H9 (cell line): ENCODE measurements at regions not wholly inside any gene's neighbourhood (a gene's known extent, or its start where the extent isn't known, plus 50 kb on each side); places are given as distances from the start of the nearest gene placed in this dataset.

Experiments used
- DNase-seq: peaks from one replicate; pipeline ENCODE4 v3.0.0-alpha.2; 2017
- H2AFZ ChIP-seq: one replicate; pipeline ENCODE4 v1.6.1; 2013; ENCODE audit warnings: mild to moderate bottlenecking, low read length, control low read depth, moderate library complexity
- H2AK5ac ChIP-seq: 2 replicates; pipeline ENCODE4 v1.6.1; 2013; ENCODE audit warnings: low read length, control low read depth, mixed read lengths; ENCODE audit not compliant: insufficient read length
- H2BK120ac ChIP-seq: one replicate; pipeline ENCODE4 v1.6.1; 2013; ENCODE audit warnings: low read depth, mild to moderate bottlenecking, low read length, control low read depth, inconsistent platforms; ENCODE audit not compliant: poor library complexity, severe bottlenecking
- H2BK12ac ChIP-seq: 2 replicates; pipeline ENCODE4 v1.6.1; 2013; ENCODE audit warnings: low read length, control low read depth, mixed read lengths, low read depth; ENCODE audit not compliant: insufficient read length
- H2BK15ac ChIP-seq: 2 replicates; pipeline ENCODE4 v1.6.1; 2013; ENCODE audit warnings: low read depth, low read length, control low read depth
- H2BK20ac ChIP-seq: one replicate; pipeline ENCODE4 v1.6.1; 2013; ENCODE audit warnings: low read depth, mild to moderate bottlenecking, low read length, control low read depth, inconsistent platforms; ENCODE audit not compliant: poor library complexity, severe bottlenecking
- H2BK5ac ChIP-seq: 2 replicates; pipeline ENCODE4 v1.6.1; 2013; ENCODE audit warnings: low read length, control low read depth, mixed read lengths; ENCODE audit not compliant: insufficient read length
- H3K14ac ChIP-seq: 2 replicates; pipeline ENCODE4 v1.6.1; 2013; ENCODE audit warnings: low read length, control low read depth; ENCODE audit not compliant: insufficient read depth
- H3K18ac ChIP-seq: 2 replicates; pipeline ENCODE4 v1.6.1; 2013; ENCODE audit warnings: low read depth, mild to moderate bottlenecking, mixed read lengths, low read length, control low read depth; ENCODE audit not compliant: insufficient read length
- H3K23ac ChIP-seq: 2 replicates; pipeline ENCODE4 v1.6.1; 2013; ENCODE audit warnings: low read length, control low read depth, mixed read lengths, low read depth; ENCODE audit not compliant: insufficient read length
- H3K23me2 ChIP-seq: 2 replicates; pipeline ENCODE4 v1.6.1; 2013; ENCODE audit warnings: low read depth, mild to moderate bottlenecking, mixed read lengths, low read length, control low read depth; ENCODE audit not compliant: insufficient read length, poor library complexity, severe bottlenecking
- H3K27ac ChIP-seq: 2 replicates; pipeline ENCODE4 v1.5.1; 2013; ENCODE audit warnings: low read length, control low read depth, mixed read lengths, low read depth; ENCODE audit not compliant: insufficient read length
- H3K27me3 ChIP-seq: 2 replicates; pipeline ENCODE4 v1.6.1; 2013; ENCODE audit warnings: low read length, control low read depth, inconsistent platforms; ENCODE audit not compliant: insufficient read depth
- H3K4ac ChIP-seq: 2 replicates; pipeline ENCODE4 v1.6.1; 2013; ENCODE audit warnings: low read depth, mild to moderate bottlenecking, control low read depth, inconsistent platforms, low read length, moderate library complexity
- H3K4me1 ChIP-seq: 2 replicates; pipeline ENCODE4 v1.6.1; 2013; ENCODE audit warnings: low read length, control low read depth, inconsistent platforms; ENCODE audit not compliant: insufficient read depth
- H3K4me2 ChIP-seq: 2 replicates; pipeline ENCODE4 v1.6.1; 2013; ENCODE audit warnings: low read length, control low read depth, mixed read lengths; ENCODE audit not compliant: insufficient read length, insufficient read depth
- H3K56ac ChIP-seq: 2 replicates; pipeline ENCODE4 v1.6.1; 2013; ENCODE audit warnings: low read depth, mild to moderate bottlenecking, mixed read lengths, low read length, control low read depth; ENCODE audit not compliant: insufficient read length
- H3K79me1 ChIP-seq: 2 replicates; pipeline ENCODE4 v1.6.1; 2013; ENCODE audit warnings: low read depth, mild to moderate bottlenecking, moderate library complexity, low read length, control low read depth, inconsistent platforms; ENCODE audit not compliant: insufficient read depth, poor library complexity, severe bottlenecking
- H3K79me2 ChIP-seq: 2 replicates; pipeline ENCODE4 v1.6.1; 2013; ENCODE audit warnings: low read length, control low read depth, inconsistent platforms; ENCODE audit not compliant: insufficient read depth
- H3K9ac ChIP-seq: 2 replicates; pipeline ENCODE4 v1.6.1; 2013; ENCODE audit warnings: low read length, control low read depth, mixed read lengths; ENCODE audit not compliant: insufficient read length; ENCODE audit errors: extremely low read depth
- H3K9me3 ChIP-seq: one replicate; pipeline ENCODE4 v1.6.1; 2013; ENCODE audit warnings: low read depth, low read length, inconsistent platforms; ENCODE audit not compliant: control insufficient read depth
- H3T11ph ChIP-seq: one replicate; pipeline ENCODE4 v1.6.1; 2013; ENCODE audit warnings: mild to moderate bottlenecking, low read length, control low read depth, inconsistent platforms
- H4K20me1 ChIP-seq: one replicate; pipeline ENCODE4 v1.6.1; 2013; ENCODE audit not compliant: control insufficient read depth, insufficient read length, insufficient read depth
- H4K5ac ChIP-seq: 2 replicates; pipeline ENCODE4 v1.6.1; 2013; ENCODE audit warnings: low read depth, mild to moderate bottlenecking, mixed read lengths, low read length, control low read depth; ENCODE audit not compliant: insufficient read length
- H4K8ac ChIP-seq: replicated peaks from 2 replicates; pipeline ENCODE4 v1.6.1; 2013; ENCODE audit warnings: low read length, control low read depth, mixed read lengths, low read depth; ENCODE audit not compliant: insufficient read length
- H4K91ac ChIP-seq: 2 replicates; pipeline ENCODE4 v1.6.1; 2013; ENCODE audit warnings: low read depth, mild to moderate bottlenecking, moderate library complexity, mixed read lengths, low read length, control low read depth; ENCODE audit not compliant: insufficient read length
- H3K27ac Mint-ChIP-seq, 3 experiments: 2 replicates in 2 of 3; 3 replicates in 1 of 3; pipeline ENCODE4 v1.8.0; 2020 to 2021; ENCODE audit warnings: mixed read lengths in 3 of 3, mild to moderate bottlenecking in 1 of 3, moderate library complexity in 1 of 3
- H3K27me3 Mint-ChIP-seq: 2 replicates; pipeline ENCODE4 v1.8.0; 2021; ENCODE audit warnings: low read depth, mild to moderate bottlenecking, moderate library complexity, mixed read lengths
- H3K36me3 Mint-ChIP-seq, 3 experiments: 2 replicates in 2 of 3; 3 replicates in 1 of 3; pipeline ENCODE4 v1.8.0; 2020 to 2021; ENCODE audit warnings: low read depth in 3 of 3, mixed read lengths in 3 of 3; ENCODE audit not compliant: insufficient read depth in 1 of 3
- H3K4me1 Mint-ChIP-seq, 2 experiments: 2 replicates each; pipeline ENCODE4 v1.8.0; 2020; ENCODE audit warnings: mixed read lengths in 2 of 2
- H3K4me3 Mint-ChIP-seq, 2 experiments: 2 replicates in 1 of 2; 3 replicates in 1 of 2; pipeline ENCODE4 v1.8.0; 2020 to 2021; ENCODE audit warnings: mild to moderate bottlenecking in 2 of 2, mixed read lengths in 2 of 2, moderate library complexity in 1 of 2
- H3K9me3 Mint-ChIP-seq, 2 experiments: 2 replicates in 1 of 2; 3 replicates in 1 of 2; pipeline ENCODE4 v1.8.0; 2020; ENCODE audit warnings: mild to moderate bottlenecking in 2 of 2, mixed read lengths in 2 of 2, moderate library complexity in 1 of 2
- WGBS: extraction: QIAGEN DNeasy Blood & Tissue Kit; methylation state at CpG from one replicate; pipeline ENCODE4 v1.1.7; 2013; ENCODE audit warnings: missing lambda C conversion rate, low lambda C conversion rate, mixed read lengths; ENCODE audit not compliant: insufficient read length; ENCODE audit errors: extremely low coverage; 5-methylcytosine and 5-hydroxymethylcytosine counted together
- TF ChIP-seq, protein P1 (sequence below): fragments of 200-600 bp; sonication (generic); conservative IDR thresholded peaks from 3 replicates; pipeline ENCODE4 v1.8.0; 2021; ENCODE audit warnings: antibody characterized with exemption, mild to moderate bottlenecking

DNA sequence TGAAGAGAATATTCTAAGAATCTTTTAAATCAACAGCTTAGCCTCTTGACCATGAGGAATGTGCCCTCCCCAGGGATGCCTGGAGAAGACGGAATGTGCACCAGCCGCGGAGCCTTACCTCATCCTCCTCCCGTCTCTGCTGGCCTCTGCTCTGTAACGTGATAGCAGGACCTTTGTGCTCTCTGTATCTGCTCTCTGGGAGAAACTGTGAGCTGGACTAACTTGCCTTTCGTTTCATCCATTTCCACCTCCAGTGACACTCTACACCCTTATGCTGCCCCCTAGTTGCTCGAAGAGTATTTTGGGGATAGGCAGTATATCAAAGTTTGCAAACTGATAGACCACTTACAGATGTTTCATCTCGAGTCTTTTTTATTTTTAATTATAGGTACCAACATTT is 141.4 kb downstream of the NPR3 start:
- Histone ChIP-seq H4K5ac (no peak overlapping the region), H3K23me2 (no peaks in the 10 kb centered on the region), H3K4me1 (peaks cover 2% of the 10 kb centered on the region), H3K4ac (no peak overlapping the region), H2BK5ac (no peak overlapping the region), H4K20me1 (no peaks in the 10 kb centered on the region), H3K79me2 (no peaks in the 10 kb centered on the region), H3T11ph (no peak overlapping the region), H4K8ac (no peak overlapping the region), H2BK15ac (no peak overlapping the region), H3K18ac (no peak overlapping the region), H3K23ac (no peak overlapping the region), H3K4me2 (peak overlapping the region; percentile 40), H4K91ac (no peak overlapping the region), H2BK12ac (no peak overlapping the region), H3K9me3 (no peaks in the 10 kb centered on the region), H2AK5ac (no peak overlapping the region), H3K56ac (no peak overlapping the region), H3K79me1 (no peaks in the 10 kb centered on the region), H3K27me3 (no peaks in the 10 kb centered on the region), H2BK20ac (no peak overlapping the region), H2BK120ac (no peak overlapping the region), H3K27ac (no peak overlapping the region), H2AFZ (no peak overlapping the region), H3K9ac (no peak overlapping the region), H3K14ac (no peak overlapping the region)
- peaks cover 11 to 16% of the 10 kb centered on the region in 2 experiments for H3K4me1 Mint-ChIP-seq
- peaks cover 18% of the 10 kb centered on the region for H3K27me3 Mint-ChIP-seq
- WGBS: no CpG with 5 or more reads among the region's 8 CpGs
- TF ChIP-seq, protein P1, sequence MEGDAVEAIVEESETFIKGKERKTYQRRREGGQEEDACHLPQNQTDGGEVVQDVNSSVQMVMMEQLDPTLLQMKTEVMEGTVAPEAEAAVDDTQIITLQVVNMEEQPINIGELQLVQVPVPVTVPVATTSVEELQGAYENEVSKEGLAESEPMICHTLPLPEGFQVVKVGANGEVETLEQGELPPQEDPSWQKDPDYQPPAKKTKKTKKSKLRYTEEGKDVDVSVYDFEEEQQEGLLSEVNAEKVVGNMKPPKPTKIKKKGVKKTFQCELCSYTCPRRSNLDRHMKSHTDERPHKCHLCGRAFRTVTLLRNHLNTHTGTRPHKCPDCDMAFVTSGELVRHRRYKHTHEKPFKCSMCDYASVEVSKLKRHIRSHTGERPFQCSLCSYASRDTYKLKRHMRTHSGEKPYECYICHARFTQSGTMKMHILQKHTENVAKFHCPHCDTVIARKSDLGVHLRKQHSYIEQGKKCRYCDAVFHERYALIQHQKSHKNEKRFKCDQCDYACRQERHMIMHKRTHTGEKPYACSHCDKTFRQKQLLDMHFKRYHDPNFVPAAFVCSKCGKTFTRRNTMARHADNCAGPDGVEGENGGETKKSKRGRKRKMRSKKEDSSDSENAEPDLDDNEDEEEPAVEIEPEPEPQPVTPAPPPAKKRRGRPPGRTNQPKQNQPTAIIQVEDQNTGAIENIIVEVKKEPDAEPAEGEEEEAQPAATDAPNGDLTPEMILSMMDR: peak; percentile 69
- no peak overlapping the region for H3K4me3 Mint-ChIP-seq
- no peaks in the 10 kb centered on the region for H3K36me3 Mint-ChIP-seq
- H3K9me3 Mint-ChIP-seq: peaks cover 4 to 5% of the 10 kb centered on the region in 2 experiments; a peak in 4 of 5 replicates
- no peak overlapping the region for H3K27ac Mint-ChIP-seq
- DNase-seq: peak; percentile 76
